H9 (cell line): ENCODE measurements at regions not wholly inside any gene's neighbourhood (a gene's known extent, or its start where the extent isn't known, plus 50 kb on each side); places are given as distances from the start of the nearest gene placed in this dataset.

Experiments
- DNase-seq: peaks from one replicate; pipeline ENCODE4 v3.0.0-alpha.2; 2017
- H2AFZ ChIP-seq: one replicate; pipeline ENCODE4 v1.6.1; 2013; ENCODE audit warnings: mild to moderate bottlenecking, low read length, control low read depth, moderate library complexity
- H2AK5ac ChIP-seq: 2 replicates; pipeline ENCODE4 v1.6.1; 2013; ENCODE audit warnings: low read length, control low read depth, mixed read lengths; ENCODE audit not compliant: insufficient read length
- H2BK120ac ChIP-seq: one replicate; pipeline ENCODE4 v1.6.1; 2013; ENCODE audit warnings: low read depth, mild to moderate bottlenecking, low read length, control low read depth, inconsistent platforms; ENCODE audit not compliant: poor library complexity, severe bottlenecking
- H2BK12ac ChIP-seq: 2 replicates; pipeline ENCODE4 v1.6.1; 2013; ENCODE audit warnings: low read length, control low read depth, mixed read lengths, low read depth; ENCODE audit not compliant: insufficient read length
- H2BK15ac ChIP-seq: 2 replicates; pipeline ENCODE4 v1.6.1; 2013; ENCODE audit warnings: low read depth, low read length, control low read depth
- H2BK20ac ChIP-seq: one replicate; pipeline ENCODE4 v1.6.1; 2013; ENCODE audit warnings: low read depth, mild to moderate bottlenecking, low read length, control low read depth, inconsistent platforms; ENCODE audit not compliant: poor library complexity, severe bottlenecking
- H2BK5ac ChIP-seq: 2 replicates; pipeline ENCODE4 v1.6.1; 2013; ENCODE audit warnings: low read length, control low read depth, mixed read lengths; ENCODE audit not compliant: insufficient read length
- H3K14ac ChIP-seq: 2 replicates; pipeline ENCODE4 v1.6.1; 2013; ENCODE audit warnings: low read length, control low read depth; ENCODE audit not compliant: insufficient read depth
- H3K18ac ChIP-seq: 2 replicates; pipeline ENCODE4 v1.6.1; 2013; ENCODE audit warnings: low read depth, mild to moderate bottlenecking, mixed read lengths, low read length, control low read depth; ENCODE audit not compliant: insufficient read length
- H3K23ac ChIP-seq: 2 replicates; pipeline ENCODE4 v1.6.1; 2013; ENCODE audit warnings: low read length, control low read depth, mixed read lengths, low read depth; ENCODE audit not compliant: insufficient read length
- H3K23me2 ChIP-seq: 2 replicates; pipeline ENCODE4 v1.6.1; 2013; ENCODE audit warnings: low read depth, mild to moderate bottlenecking, mixed read lengths, low read length, control low read depth; ENCODE audit not compliant: insufficient read length, poor library complexity, severe bottlenecking
- H3K27ac ChIP-seq: 2 replicates; pipeline ENCODE4 v1.5.1; 2013; ENCODE audit warnings: low read length, control low read depth, mixed read lengths, low read depth; ENCODE audit not compliant: insufficient read length
- H3K27me3 ChIP-seq: 2 replicates; pipeline ENCODE4 v1.6.1; 2013; ENCODE audit warnings: low read length, control low read depth, inconsistent platforms; ENCODE audit not compliant: insufficient read depth
- H3K4ac ChIP-seq: 2 replicates; pipeline ENCODE4 v1.6.1; 2013; ENCODE audit warnings: low read depth, mild to moderate bottlenecking, control low read depth, inconsistent platforms, low read length, moderate library complexity
- H3K4me1 ChIP-seq: 2 replicates; pipeline ENCODE4 v1.6.1; 2013; ENCODE audit warnings: low read length, control low read depth, inconsistent platforms; ENCODE audit not compliant: insufficient read depth
- H3K4me2 ChIP-seq: 2 replicates; pipeline ENCODE4 v1.6.1; 2013; ENCODE audit warnings: low read length, control low read depth, mixed read lengths; ENCODE audit not compliant: insufficient read length, insufficient read depth
- H3K56ac ChIP-seq: 2 replicates; pipeline ENCODE4 v1.6.1; 2013; ENCODE audit warnings: low read depth, mild to moderate bottlenecking, mixed read lengths, low read length, control low read depth; ENCODE audit not compliant: insufficient read length
- H3K79me1 ChIP-seq: 2 replicates; pipeline ENCODE4 v1.6.1; 2013; ENCODE audit warnings: low read depth, mild to moderate bottlenecking, moderate library complexity, low read length, control low read depth, inconsistent platforms; ENCODE audit not compliant: insufficient read depth, poor library complexity, severe bottlenecking
- H3K79me2 ChIP-seq: 2 replicates; pipeline ENCODE4 v1.6.1; 2013; ENCODE audit warnings: low read length, control low read depth, inconsistent platforms; ENCODE audit not compliant: insufficient read depth
- H3K9ac ChIP-seq: 2 replicates; pipeline ENCODE4 v1.6.1; 2013; ENCODE audit warnings: low read length, control low read depth, mixed read lengths; ENCODE audit not compliant: insufficient read length; ENCODE audit errors: extremely low read depth
- H3K9me3 ChIP-seq: one replicate; pipeline ENCODE4 v1.6.1; 2013; ENCODE audit warnings: low read depth, low read length, inconsistent platforms; ENCODE audit not compliant: control insufficient read depth
- H3T11ph ChIP-seq: one replicate; pipeline ENCODE4 v1.6.1; 2013; ENCODE audit warnings: mild to moderate bottlenecking, low read length, control low read depth, inconsistent platforms
- H4K20me1 ChIP-seq: one replicate; pipeline ENCODE4 v1.6.1; 2013; ENCODE audit not compliant: control insufficient read depth, insufficient read length, insufficient read depth
- H4K5ac ChIP-seq: 2 replicates; pipeline ENCODE4 v1.6.1; 2013; ENCODE audit warnings: low read depth, mild to moderate bottlenecking, mixed read lengths, low read length, control low read depth; ENCODE audit not compliant: insufficient read length
- H4K8ac ChIP-seq: replicated peaks from 2 replicates; pipeline ENCODE4 v1.6.1; 2013; ENCODE audit warnings: low read length, control low read depth, mixed read lengths, low read depth; ENCODE audit not compliant: insufficient read length
- H4K91ac ChIP-seq: 2 replicates; pipeline ENCODE4 v1.6.1; 2013; ENCODE audit warnings: low read depth, mild to moderate bottlenecking, moderate library complexity, mixed read lengths, low read length, control low read depth; ENCODE audit not compliant: insufficient read length
- H3K27ac Mint-ChIP-seq, 3 experiments: 2 replicates in 2 of 3; 3 replicates in 1 of 3; pipeline ENCODE4 v1.8.0; 2020 to 2021; ENCODE audit warnings: mixed read lengths in 3 of 3, mild to moderate bottlenecking in 1 of 3, moderate library complexity in 1 of 3
- H3K27me3 Mint-ChIP-seq: 2 replicates; pipeline ENCODE4 v1.8.0; 2021; ENCODE audit warnings: low read depth, mild to moderate bottlenecking, moderate library complexity, mixed read lengths
- H3K36me3 Mint-ChIP-seq, 3 experiments: 2 replicates in 2 of 3; 3 replicates in 1 of 3; pipeline ENCODE4 v1.8.0; 2020 to 2021; ENCODE audit warnings: low read depth in 3 of 3, mixed read lengths in 3 of 3; ENCODE audit not compliant: insufficient read depth in 1 of 3
- H3K4me1 Mint-ChIP-seq, 2 experiments: 2 replicates each; pipeline ENCODE4 v1.8.0; 2020; ENCODE audit warnings: mixed read lengths in 2 of 2
- H3K4me3 Mint-ChIP-seq, 2 experiments: 2 replicates in 1 of 2; 3 replicates in 1 of 2; pipeline ENCODE4 v1.8.0; 2020 to 2021; ENCODE audit warnings: mild to moderate bottlenecking in 2 of 2, mixed read lengths in 2 of 2, moderate library complexity in 1 of 2
- H3K9me3 Mint-ChIP-seq, 2 experiments: 2 replicates in 1 of 2; 3 replicates in 1 of 2; pipeline ENCODE4 v1.8.0; 2020; ENCODE audit warnings: mild to moderate bottlenecking in 2 of 2, mixed read lengths in 2 of 2, moderate library complexity in 1 of 2
- WGBS: extraction: QIAGEN DNeasy Blood & Tissue Kit; methylation state at CpG from one replicate; pipeline ENCODE4 v1.1.7; 2013; ENCODE audit warnings: missing lambda C conversion rate, low lambda C conversion rate, mixed read lengths; ENCODE audit not compliant: insufficient read length; ENCODE audit errors: extremely low coverage; 5-methylcytosine and 5-hydroxymethylcytosine counted together
- TF ChIP-seq, protein P1 (sequence below): fragments of 200-600 bp; sonication (generic); conservative IDR thresholded peaks from 3 replicates; pipeline ENCODE4 v1.8.0; 2021; ENCODE audit warnings: antibody characterized with exemption, mild to moderate bottlenecking

DNA sequence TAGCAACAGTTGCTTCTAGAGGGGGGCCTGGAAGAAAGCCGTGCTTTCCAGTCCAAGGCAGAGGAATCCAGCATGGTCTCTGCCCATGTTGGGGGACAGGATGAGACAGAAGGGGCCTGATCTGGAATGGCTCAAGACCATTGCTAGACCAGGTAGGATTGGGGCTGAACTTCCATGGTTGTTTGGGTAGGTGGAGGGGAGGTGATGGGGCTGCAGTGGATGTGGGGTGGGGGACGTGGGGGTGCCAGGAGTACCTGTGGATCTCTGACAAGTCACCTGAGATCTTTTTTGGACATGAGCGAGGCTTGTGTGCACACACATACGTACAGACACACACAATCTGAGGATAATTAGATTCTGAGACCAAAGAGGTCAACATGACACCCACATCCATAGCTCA is 228.7 kb upstream of the SKOR2 start:
- no peak overlapping the region for H3K14ac ChIP-seq
- H3K4me2 ChIP-seq: no peak overlapping the region
- Mint-ChIP-seq H3K4me3 (no peak overlapping the region), H3K4me1 (peaks cover under 1% of the 10 kb centered on the region in 2 experiments; a peak in 2 of 4 replicates), H3K27me3 (peaks cover 8% of the 10 kb centered on the region), H3K36me3 (no peaks in the 10 kb centered on the region), H3K27ac (no peak overlapping the region), H3K9me3 (no peaks in the 10 kb centered on the region)
- H2BK15ac ChIP-seq: no peak overlapping the region
- no peaks in the 10 kb centered on the region for H3K4me1 ChIP-seq
- H3K79me1 ChIP-seq: no peaks in the 10 kb centered on the region
- no peak for DNase-seq
- H3K27me3 ChIP-seq: no peaks in the 10 kb centered on the region
- H2BK12ac ChIP-seq: no peak overlapping the region
- no peaks in the 10 kb centered on the region for H4K20me1 ChIP-seq
- H3K9me3 ChIP-seq: no peaks in the 10 kb centered on the region
- H2AK5ac ChIP-seq: no peak overlapping the region
- no peak overlapping the region for H2BK120ac ChIP-seq
- H2BK20ac ChIP-seq: no peak overlapping the region
- WGBS: no CpG with 5 or more reads among the region's 4 CpGs
- TF ChIP-seq, protein P1, sequence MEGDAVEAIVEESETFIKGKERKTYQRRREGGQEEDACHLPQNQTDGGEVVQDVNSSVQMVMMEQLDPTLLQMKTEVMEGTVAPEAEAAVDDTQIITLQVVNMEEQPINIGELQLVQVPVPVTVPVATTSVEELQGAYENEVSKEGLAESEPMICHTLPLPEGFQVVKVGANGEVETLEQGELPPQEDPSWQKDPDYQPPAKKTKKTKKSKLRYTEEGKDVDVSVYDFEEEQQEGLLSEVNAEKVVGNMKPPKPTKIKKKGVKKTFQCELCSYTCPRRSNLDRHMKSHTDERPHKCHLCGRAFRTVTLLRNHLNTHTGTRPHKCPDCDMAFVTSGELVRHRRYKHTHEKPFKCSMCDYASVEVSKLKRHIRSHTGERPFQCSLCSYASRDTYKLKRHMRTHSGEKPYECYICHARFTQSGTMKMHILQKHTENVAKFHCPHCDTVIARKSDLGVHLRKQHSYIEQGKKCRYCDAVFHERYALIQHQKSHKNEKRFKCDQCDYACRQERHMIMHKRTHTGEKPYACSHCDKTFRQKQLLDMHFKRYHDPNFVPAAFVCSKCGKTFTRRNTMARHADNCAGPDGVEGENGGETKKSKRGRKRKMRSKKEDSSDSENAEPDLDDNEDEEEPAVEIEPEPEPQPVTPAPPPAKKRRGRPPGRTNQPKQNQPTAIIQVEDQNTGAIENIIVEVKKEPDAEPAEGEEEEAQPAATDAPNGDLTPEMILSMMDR: no peak
- H4K5ac ChIP-seq: no peak overlapping the region
- H2AFZ ChIP-seq: no peak overlapping the region
- no peak overlapping the region for H3K27ac ChIP-seq
- H4K91ac ChIP-seq: no peak overlapping the region
- H3K9ac ChIP-seq: no peak overlapping the region
- no peak overlapping the region for H3K23ac ChIP-seq
- H3K4ac ChIP-seq: no peak overlapping the region
- no peak overlapping the region for H3K56ac ChIP-seq
- H3K23me2 ChIP-seq: no peaks in the 10 kb centered on the region
- H3K18ac ChIP-seq: no peak overlapping the region
- no peak overlapping the region for H3T11ph ChIP-seq
- no peaks in the 10 kb centered on the region for H3K79me2 ChIP-seq
- no peak overlapping the region for H4K8ac ChIP-seq
- no peak overlapping the region for H2BK5ac ChIP-seq
